ENCODE measurements at regions not wholly inside any gene's neighbourhood (a gene's known extent, or its start where the extent isn't known, plus 50 kb on each side); places are given as distances from the start of the nearest gene placed in this dataset.
A peak's percentile ranks its signal among the peaks of the same experiment; 100 is the strongest.

DNA sequence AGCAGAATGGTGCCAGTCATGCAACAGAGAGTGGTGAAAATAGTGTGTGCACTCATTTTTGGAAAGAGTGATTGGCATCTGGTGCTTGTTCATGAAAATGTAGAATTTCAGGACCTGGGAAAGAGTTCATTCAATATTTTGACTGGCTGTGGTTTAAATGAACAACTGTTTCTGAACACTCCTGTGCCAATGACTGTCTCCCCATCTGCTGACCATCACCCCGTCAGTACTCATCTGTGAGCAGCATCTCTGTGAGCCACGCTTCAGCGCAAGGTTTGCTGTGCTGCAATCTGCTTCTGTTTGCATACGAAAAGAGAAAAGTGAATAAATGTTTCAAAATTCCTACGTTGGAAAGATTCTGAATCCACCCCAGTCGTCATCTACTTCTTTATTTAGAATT, 77.9 kb upstream of the RUNX1 start:
- Mint-ChIP-seq H3K4me3 (no peak overlapping the region), H3K27ac (no peak overlapping the region), H3K27me3 (peaks cover 1% of the 10 kb centered on the region)

GRCh38 chr21:35120631-35121180, 71.6 kb upstream of the RUNX1 start:
- Mint-ChIP-seq H3K27ac (no peak overlapping the region), H3K4me3 (no peak overlapping the region), H3K27me3 (peaks cover 6% of the 10 kb centered on the region), H3K4me1 (no peaks in the 10 kb centered on the region), H3K9me3 (peaks cover 2% of the 10 kb centered on the region), H3K36me3 (peaks cover 3% of the 10 kb centered on the region)
- ATAC-seq (ENCODE audit: low read depth): no peak
- DNase-seq (ENCODE audit: low spot score in 2 of 2): no peak

More for the DNA sequence above, 77.9 kb upstream of the RUNX1 start:
- DNase-seq (ENCODE audit: low spot score in 2 of 2) (no peak), ATAC-seq (ENCODE audit: low read depth) (no peak)
- H3K36me3 Mint-ChIP-seq: peaks cover 3% of the 10 kb centered on the region
- peaks cover 2% of the 10 kb centered on the region for H3K9me3 Mint-ChIP-seq
- no peaks in the 10 kb centered on the region for H3K4me1 Mint-ChIP-seq

- Mint-ChIP-seq H3K36me3 (no peaks in the 10 kb centered on the region), H3K4me1 (no peaks in the 10 kb centered on the region), H3K27me3 (peaks cover 6% of the 10 kb centered on the region), H3K27ac (no peak overlapping the region), H3K9me3 (no peaks in the 10 kb centered on the region), H3K4me3 (no peak overlapping the region)
- no peak for ATAC-seq (ENCODE audit: low read depth)
- no peak for DNase-seq (ENCODE audit: low spot score in 2 of 2)
Measured at GRCh38 chr21:35119501-35120047, 70.5 kb upstream of the RUNX1 start.

DNA sequence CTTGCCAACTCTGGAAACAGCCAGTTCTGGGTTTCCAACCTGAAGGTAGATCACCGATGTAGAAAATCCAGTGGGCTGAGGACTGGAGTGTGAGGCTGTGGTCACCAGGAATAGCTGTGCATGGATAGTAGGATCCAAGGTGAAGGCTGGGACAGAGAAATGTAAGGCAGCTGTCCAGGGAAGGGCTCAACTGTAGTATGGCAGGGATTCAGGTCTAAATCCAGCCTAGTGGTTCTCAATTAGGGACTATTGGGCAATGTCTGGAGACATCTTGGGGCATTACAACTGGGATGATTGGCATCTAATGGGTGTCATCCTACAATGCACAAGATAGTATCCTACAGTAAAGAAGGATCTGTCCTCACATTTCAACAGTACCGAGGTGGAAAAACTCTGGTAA, 67.7 kb upstream of the RUNX1 start:
- Mint-ChIP-seq H3K9me3 (no peaks in the 10 kb centered on the region), H3K4me3 (no peak overlapping the region), H3K4me1 (no peaks in the 10 kb centered on the region), H3K27ac (no peak overlapping the region), H3K36me3 (no peaks in the 10 kb centered on the region), H3K27me3 (peaks cover 8% of the 10 kb centered on the region)
- ATAC-seq (ENCODE audit: low read depth): no peak
- no peak for DNase-seq (ENCODE audit: low spot score in 2 of 2)

DNA sequence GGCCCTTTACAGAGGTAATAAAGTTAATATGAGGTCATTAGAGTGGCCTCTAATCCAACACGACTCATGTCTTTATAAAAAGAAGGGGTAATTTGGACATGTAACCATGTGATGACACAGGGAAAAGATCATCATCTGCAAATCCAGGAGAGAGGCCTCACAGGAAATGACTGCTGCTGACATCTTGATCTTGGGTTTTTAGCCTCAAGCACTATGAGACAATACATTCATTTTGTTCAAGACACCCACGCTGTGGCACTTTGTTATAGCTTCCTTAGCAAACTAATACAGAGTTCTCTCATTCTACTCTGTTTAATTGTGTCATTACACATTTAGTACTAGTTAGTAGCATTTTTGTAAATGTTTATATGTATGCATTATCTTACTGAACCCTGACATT, 64.0 kb upstream of the RUNX1 start:
- Mint-ChIP-seq H3K4me1 (no peaks in the 10 kb centered on the region), H3K27me3 (peaks cover 8% of the 10 kb centered on the region), H3K9me3 (no peaks in the 10 kb centered on the region), H3K27ac (no peak overlapping the region), H3K36me3 (no peaks in the 10 kb centered on the region), H3K4me3 (no peak overlapping the region)
- DNase-seq (ENCODE audit: low spot score in 2 of 2): no peak
- ATAC-seq (ENCODE audit: low read depth): no peak

DNA sequence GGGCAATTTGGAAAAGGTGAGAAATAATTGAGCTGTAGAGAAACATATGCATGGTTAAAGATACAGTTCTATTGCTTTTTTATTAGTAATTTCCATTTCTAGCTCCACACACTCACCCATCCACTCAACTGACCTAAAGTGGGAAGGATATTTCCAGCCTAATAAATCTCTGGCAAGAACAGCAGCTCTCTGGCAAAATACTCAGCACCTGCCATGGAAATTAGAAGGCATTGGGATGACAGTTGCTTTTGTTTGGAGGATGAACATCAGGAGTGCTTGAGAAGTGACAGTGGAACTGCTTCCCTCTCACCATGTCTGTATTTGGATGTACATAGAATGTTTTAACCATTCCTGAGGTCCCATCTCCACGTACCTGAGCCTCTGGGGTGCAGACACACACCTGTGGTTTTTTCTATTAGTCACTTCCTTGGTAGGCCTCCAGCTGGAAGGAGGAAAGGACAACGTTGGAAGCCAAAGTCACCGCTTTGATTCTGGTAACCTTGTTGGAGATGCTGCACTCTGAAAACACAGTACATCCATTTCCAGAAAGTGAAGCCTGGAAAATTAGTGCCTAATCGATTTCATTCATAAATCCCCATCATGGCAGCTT, 62.3 kb upstream of the RUNX1 start:
- Mint-ChIP-seq H3K36me3 (no peaks in the 10 kb centered on the region), H3K4me1 (no peaks in the 10 kb centered on the region), H3K27ac (no peak overlapping the region), H3K4me3 (no peak overlapping the region), H3K27me3 (peaks cover 2% of the 10 kb centered on the region), H3K9me3 (no peaks in the 10 kb centered on the region)
- DNase-seq (ENCODE audit: low spot score in 2 of 2) (no peak), ATAC-seq (ENCODE audit: low read depth) (no peak)

DNA sequence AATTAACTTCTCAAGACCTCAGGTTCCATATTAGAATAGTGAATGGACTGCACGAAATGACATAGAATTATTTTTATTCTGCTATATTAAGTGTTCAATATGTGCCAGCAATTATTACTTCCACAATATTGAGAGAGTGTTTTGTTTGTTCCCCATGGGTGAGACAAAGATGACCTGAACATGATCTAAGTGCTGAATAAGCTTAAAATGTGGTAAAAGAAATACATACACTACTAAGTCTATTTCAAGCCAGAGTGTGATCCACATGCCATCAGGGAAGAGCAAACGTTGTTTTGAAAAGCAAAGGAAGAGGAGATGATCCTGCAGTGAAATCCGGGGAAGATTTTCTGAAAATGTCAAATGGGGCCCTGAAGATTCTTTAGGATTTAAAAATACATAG, 59.8 kb upstream of the RUNX1 start:
- H3K27me3 Mint-ChIP-seq: peaks cover 1% of the 10 kb centered on the region
- no peak overlapping the region for H3K4me3 Mint-ChIP-seq
- ATAC-seq (ENCODE audit: low read depth): no peak
- H3K27ac Mint-ChIP-seq: no peak overlapping the region
- no peaks in the 10 kb centered on the region for H3K4me1 Mint-ChIP-seq
- no peak for DNase-seq (ENCODE audit: low spot score in 2 of 2)
- H3K9me3 Mint-ChIP-seq: no peaks in the 10 kb centered on the region
- H3K36me3 Mint-ChIP-seq: no peaks in the 10 kb centered on the region

GRCh38 chr21:35107520-35107919, 58.4 kb upstream of the RUNX1 start:
- no peak overlapping the region for H3K4me3 Mint-ChIP-seq
- H3K27me3 Mint-ChIP-seq: no peaks in the 10 kb centered on the region
- H3K27ac Mint-ChIP-seq: peak overlapping the region; percentile 3
- H3K9me3 Mint-ChIP-seq: no peaks in the 10 kb centered on the region
- DNase-seq (ENCODE audit: low spot score in 2 of 2) (no peak), ATAC-seq (ENCODE audit: low read depth) (no peak)
- H3K4me1 Mint-ChIP-seq: no peaks in the 10 kb centered on the region
- no peaks in the 10 kb centered on the region for H3K36me3 Mint-ChIP-seq

DNA sequence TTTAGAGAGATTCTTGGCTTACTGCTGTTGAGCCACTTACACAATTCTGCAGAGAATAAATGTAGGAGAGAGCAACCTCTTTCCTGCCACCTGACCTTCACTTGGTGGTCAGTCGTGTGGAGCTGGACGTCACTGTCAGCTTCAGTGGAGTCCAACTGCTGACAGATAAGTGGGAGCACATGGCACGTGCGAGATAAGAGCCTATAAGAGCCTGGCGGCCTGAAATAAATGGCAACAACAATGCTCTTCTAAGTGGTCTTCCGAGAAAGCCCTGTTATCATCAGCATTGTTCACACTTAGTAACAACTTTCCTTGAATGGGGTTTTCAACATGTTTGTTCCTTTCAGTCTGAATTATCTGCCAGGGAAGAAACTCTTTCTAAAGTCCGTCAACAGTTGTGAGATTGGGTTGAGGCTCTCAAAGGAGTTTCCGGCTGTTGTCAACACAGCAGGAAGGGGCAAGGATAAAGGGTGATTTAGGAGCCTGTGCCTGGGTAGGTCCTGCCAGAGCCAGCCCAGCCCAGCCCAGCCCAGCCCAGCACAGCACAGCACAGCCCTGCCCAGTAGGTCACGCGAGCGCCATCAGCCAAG, 57.2 kb upstream of the RUNX1 start:
- Mint-ChIP-seq H3K4me3 (no peak overlapping the region), H3K4me1 (no peaks in the 10 kb centered on the region)
- no peak for DNase-seq (ENCODE audit: low spot score in 2 of 2)

DNA sequence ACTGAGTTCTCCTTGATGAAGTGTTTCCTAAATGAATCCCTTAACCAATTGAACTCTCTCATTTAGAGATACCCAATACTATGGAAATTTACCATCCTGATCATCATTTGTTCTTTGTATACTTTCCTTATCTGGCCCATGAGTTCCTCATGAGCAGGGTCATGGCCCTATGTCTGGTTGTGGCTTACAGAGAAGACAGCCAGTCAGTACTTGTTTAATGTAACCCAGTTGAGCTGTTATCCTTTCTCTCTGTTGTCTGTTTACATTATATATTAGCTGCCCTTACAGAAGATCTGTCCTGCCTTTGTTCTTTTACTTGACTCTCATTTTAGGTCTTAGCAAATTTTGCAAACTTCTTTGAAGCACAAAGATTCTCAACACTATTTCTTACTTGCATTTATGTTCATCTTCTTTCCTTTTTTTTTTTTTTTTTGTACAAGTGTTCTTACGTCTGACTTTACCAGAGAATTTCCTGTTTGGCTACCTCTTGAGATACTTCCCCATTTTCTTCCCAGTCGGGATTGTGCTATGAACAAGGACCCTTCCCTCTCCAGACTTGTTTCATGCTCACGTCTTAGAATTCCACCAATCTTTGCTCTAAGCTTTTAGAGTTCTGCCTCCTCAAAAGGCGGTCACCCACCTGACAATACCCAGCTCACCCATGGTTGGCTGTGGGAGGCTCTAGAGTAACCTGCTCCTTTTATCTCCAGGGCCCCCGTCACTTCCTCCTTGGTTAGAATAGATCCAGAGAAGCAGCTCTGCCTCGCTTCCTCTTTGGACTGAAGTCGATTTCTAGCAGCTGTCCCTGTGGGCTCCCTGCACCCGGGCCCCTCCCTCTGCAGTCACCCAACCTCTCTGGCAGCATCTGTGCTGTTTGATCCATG, 53.6 kb upstream of the RUNX1 start:
- Mint-ChIP-seq H3K4me1 (no peaks in the 10 kb centered on the region), H3K4me3 (no peak overlapping the region), H3K36me3 (no peaks in the 10 kb centered on the region)

More for the DNA sequence above, 57.2 kb upstream of the RUNX1 start:
- Mint-ChIP-seq H3K27ac (no peak overlapping the region), H3K36me3 (no peaks in the 10 kb centered on the region), H3K27me3 (no peaks in the 10 kb centered on the region), H3K9me3 (no peaks in the 10 kb centered on the region)
- no peak for ATAC-seq (ENCODE audit: low read depth)

GRCh38 chr21:35100349-35100811, 51.3 kb upstream of the RUNX1 start:
- no peaks in the 10 kb centered on the region for H3K4me1 Mint-ChIP-seq
- DNase-seq (ENCODE audit: low spot score in 2 of 2): no peak

More for the DNA sequence above, 53.6 kb upstream of the RUNX1 start:
- Mint-ChIP-seq H3K27ac (no peak overlapping the region), H3K27me3 (no peaks in the 10 kb centered on the region), H3K9me3 (no peaks in the 10 kb centered on the region)
- DNase-seq (ENCODE audit: low spot score in 2 of 2): peak; percentile 44 to 55
- peak; percentile 99 for ATAC-seq (ENCODE audit: low read depth)

DNA sequence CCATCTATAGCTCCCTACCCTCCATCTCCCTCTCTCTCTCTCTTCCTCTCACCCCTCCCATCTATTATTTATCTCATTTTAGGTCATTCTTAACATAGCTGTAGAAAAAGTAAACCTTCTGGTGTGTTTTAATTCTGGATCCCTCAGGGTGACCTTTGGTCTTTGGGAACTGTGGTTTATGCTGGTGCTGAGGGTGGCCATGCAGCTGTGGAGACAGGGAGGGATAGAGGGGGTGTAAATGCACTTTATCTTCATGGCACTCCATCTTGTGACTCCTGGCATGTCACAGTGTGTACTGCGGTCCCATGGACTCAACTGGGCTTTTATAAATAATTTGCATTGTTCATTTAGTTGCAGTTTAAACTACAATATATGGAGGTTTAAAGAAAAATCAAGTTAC, 50.2 kb upstream of the RUNX1 start:
- no peaks in the 10 kb centered on the region for H3K4me1 Mint-ChIP-seq
- no peaks in the 10 kb centered on the region for H3K36me3 Mint-ChIP-seq
- no peak for DNase-seq (ENCODE audit: low spot score in 2 of 2)
- no peak overlapping the region for H3K4me3 Mint-ChIP-seq
- peaks cover 7% of the 10 kb centered on the region for H3K27me3 Mint-ChIP-seq
- no peak overlapping the region for H3K27ac Mint-ChIP-seq
- H3K9me3 Mint-ChIP-seq: no peaks in the 10 kb centered on the region
- ATAC-seq (ENCODE audit: low read depth): no peak

More at GRCh38 chr21:35100349-35100811, 51.3 kb upstream of the RUNX1 start:
- ATAC-seq (ENCODE audit: low read depth): no peak
- no peak overlapping the region for H3K27ac Mint-ChIP-seq
- no peaks in the 10 kb centered on the region for H3K36me3 Mint-ChIP-seq
- H3K27me3 Mint-ChIP-seq: peaks cover 1% of the 10 kb centered on the region
- H3K9me3 Mint-ChIP-seq: no peaks in the 10 kb centered on the region
- no peak overlapping the region for H3K4me3 Mint-ChIP-seq

Data from memory B cell (primary cell).